OCI-LY7 (cell line): ENCODE measurements at regions not wholly inside any gene's neighbourhood (a gene's known extent, or its start where the extent isn't known, plus 50 kb on each side); places are given as distances from the start of the nearest gene placed in this dataset.

Source experiments
- BruUV-seq: library from RNA; stranded (reverse); fragments of 400-500 nt; replicated peaks from 2 replicates; lab custom pipeline; 2021; lab: Mats Ljungman, UMichigan
- CTCF ChIA-PET: fragments of 300-600 bp; sonication (Branson Sonifier 250); formaldehyde crosslinking; loops from one replicate; lab custom pipeline; 2022; ENCODE audit warnings: antibody characterized with exemption; ENCODE audit not compliant: unreplicated experiment; lab: Charles Lee
- POLR2A ChIA-PET: fragments of 300-600 bp; sonication (Branson Sonifier 250); formaldehyde crosslinking; loops from one replicate; lab custom pipeline; 2022; ENCODE audit warnings: antibody characterized with exemption; lab: Charles Lee
- DNase-seq: peaks from one replicate; pipeline ENCODE4 v3.0.0-alpha.2; 2015; ENCODE audit warnings: low spot score
- H2AFZ ChIP-seq: fragments of 200-600 bp; sonication (generic), shearing (Covaris generic); 2 replicates; pipeline ENCODE4 v1.6.1; 2014; ENCODE audit warnings: mild to moderate bottlenecking, antibody characterized with exemption, low read length, moderate library complexity
- H3K27ac ChIP-seq: fragments of 200-600 bp; sonication (generic); 2 replicates; pipeline ENCODE4 v1.5.1; 2014; ENCODE audit warnings: mixed run types, low read depth, mild to moderate bottlenecking, moderate library complexity, low read length, inconsistent platforms; ENCODE audit not compliant: poor library complexity, severe bottlenecking
- H3K36me3 ChIP-seq: fragments of 200-600 bp; sonication (generic); 2 replicates; pipeline ENCODE4 v1.6.1; 2014; ENCODE audit warnings: mild to moderate bottlenecking, antibody characterized with exemption, low read length, moderate library complexity, mixed read lengths; ENCODE audit not compliant: insufficient read depth
- H3K4me1 ChIP-seq: fragments of 200-600 bp; sonication (generic); 2 replicates; pipeline ENCODE4 v1.5.1; 2014; ENCODE audit warnings: mild to moderate bottlenecking, low read length; ENCODE audit not compliant: insufficient read depth, poor library complexity, severe bottlenecking
- H3K4me2 ChIP-seq: fragments of 200-600 bp; sonication (generic); 2 replicates; pipeline ENCODE4 v1.6.1; 2014; ENCODE audit warnings: mild to moderate bottlenecking, low read length
- H3K4me3 ChIP-seq: fragments of 200-600 bp; sonication (generic); 2 replicates; pipeline ENCODE4 v1.5.1; 2014; ENCODE audit warnings: mild to moderate bottlenecking, low read depth, low read length; ENCODE audit not compliant: poor library complexity, severe bottlenecking
- H3K79me2 ChIP-seq: fragments of 200-600 bp; sonication (generic); 2 replicates; pipeline ENCODE4 v1.6.1; 2016; ENCODE audit warnings: low read depth, mild to moderate bottlenecking, low read length, moderate library complexity, mixed read lengths; ENCODE audit not compliant: insufficient read depth
- H3K9me2 ChIP-seq: fragments of 200-600 bp; sonication (generic); 2 replicates; pipeline ENCODE4 v1.6.1; 2016; ENCODE audit warnings: mild to moderate bottlenecking, low read length, mixed read lengths; ENCODE audit not compliant: insufficient read depth
- H3K9me3 ChIP-seq: fragments of 200-600 bp; sonication (generic); 2 replicates; pipeline ENCODE4 v1.6.1; 2014; ENCODE audit warnings: mild to moderate bottlenecking, mixed run types, low read length, mixed read lengths
- H4K20me1 ChIP-seq: fragments of 200-600 bp; sonication (generic); 2 replicates; pipeline ENCODE4 v1.6.1; 2014; ENCODE audit warnings: mild to moderate bottlenecking, antibody characterized with exemption, low read length, moderate library complexity, mixed read lengths; ENCODE audit not compliant: insufficient read depth
- CTCF ChIP-seq: fragments of 200-600 bp; sonication (generic); conservative IDR thresholded peaks from 2 replicates; pipeline ENCODE4 v1.5.1; 2014; ENCODE audit warnings: mild to moderate bottlenecking, antibody characterized with exemption, low read length, moderate library complexity, mixed read lengths
- EZH2phosphoT487 ChIP-seq: fragments of 200-600 bp; sonication (generic); IDR thresholded peaks from 2 replicates; pipeline ENCODE4 v1.6.1; 2018; ENCODE audit warnings: low read depth, borderline replicate concordance, mild to moderate bottlenecking, mixed run types, antibody characterized with exemption, low read length, moderate library complexity, mixed read lengths
- intact Hi-C: fragments of 100-400 bp; cut with micrococcal nuclease; formaldehyde crosslinking; loops from one replicate; pipeline ENCODE4 v1.10.0; 2022; ENCODE audit not compliant: unreplicated experiment

GRCh38 chr5:144634138-144634537 is 463.5 kb downstream of the KCTD16 start:
- Histone ChIP-seq H3K9me2 (no peaks in the 10 kb centered on the region), H3K27ac (no peak overlapping the region), H4K20me1 (no peaks in the 10 kb centered on the region), H2AFZ (no peak overlapping the region), H3K4me1 (no peaks in the 10 kb centered on the region), H3K4me2 (no peak overlapping the region), H3K36me3 (no peaks in the 10 kb centered on the region), H3K4me3 (no peak overlapping the region), H3K79me2 (no peaks in the 10 kb centered on the region), H3K9me3 (no peaks in the 10 kb centered on the region)
- CTCF ChIA-PET = no interaction called here
- BruUV-seq = no TSS peak
- no peak for TF ChIP-seq CTCF
- no peak for TF ChIP-seq EZH2phosphoT487
- POLR2A ChIA-PET = no interaction called here
- no peak for DNase-seq
- intact Hi-C loops = no loop called here

- H3K9me2 ChIP-seq = no peaks in the 10 kb centered on the region
- H4K20me1 ChIP-seq = no peaks in the 10 kb centered on the region
- H3K36me3 ChIP-seq = no peaks in the 10 kb centered on the region
- intact Hi-C loops = no loop called here
- no peak overlapping the region for H3K27ac ChIP-seq
- H3K4me1 ChIP-seq = no peaks in the 10 kb centered on the region
- no TSS peak for BruUV-seq
- no peak overlapping the region for H3K4me3 ChIP-seq
- CTCF ChIA-PET = no interaction called here
- H3K9me3 ChIP-seq = no peaks in the 10 kb centered on the region
- no peaks in the 10 kb centered on the region for H3K79me2 ChIP-seq
- H2AFZ ChIP-seq = no peak overlapping the region
- TF ChIP-seq EZH2phosphoT487 = no peak
- no peak for TF ChIP-seq CTCF
- POLR2A ChIA-PET = interaction anchor here (0.7 kb wide), 2 partner anchors 14 to 589 kb away, joined by 4 to 5 read pairs; no protein-coding TSS in a partner anchor
- no peak for DNase-seq
- no peak overlapping the region for H3K4me2 ChIP-seq
Measured at GRCh38 chr5:144598451-144599068, 427.9 kb downstream of the KCTD16 start.

GRCh38 chr5:144596517-144596916 is 425.8 kb downstream of the KCTD16 start:
- CTCF ChIA-PET = no interaction called here
- POLR2A ChIA-PET = interaction anchor here (0.8 kb wide), 1 partner anchor 15 kb away, joined by 5 read pairs; no protein-coding TSS in a partner anchor
- H2AFZ ChIP-seq = no peak overlapping the region
- H3K36me3 ChIP-seq = no peaks in the 10 kb centered on the region
- no peak for DNase-seq
- H3K27ac ChIP-seq = no peak overlapping the region
- BruUV-seq = no TSS peak
- no peak overlapping the region for H3K4me3 ChIP-seq
- no peaks in the 10 kb centered on the region for H4K20me1 ChIP-seq
- H3K4me2 ChIP-seq = no peak overlapping the region
- no peaks in the 10 kb centered on the region for H3K9me2 ChIP-seq
- TF ChIP-seq CTCF = no peak
- TF ChIP-seq EZH2phosphoT487 = no peak
- H3K4me1 ChIP-seq = no peaks in the 10 kb centered on the region
- no peaks in the 10 kb centered on the region for H3K79me2 ChIP-seq
- intact Hi-C loops = no loop called here
- no peaks in the 10 kb centered on the region for H3K9me3 ChIP-seq
